22Rv1 (cell line): ENCODE measurements at regions not wholly inside any gene's neighbourhood (a gene's known extent, or its start where the extent isn't known, plus 50 kb on each side); places are given as distances from the start of the nearest gene placed in this dataset.

Experiments
- H3K27ac ChIP-seq: fragments of 450-650 bp; 2 replicates; pipeline ENCODE4 v1.5.1; 2017
- CTCF ChIP-seq: fragments of 450-650 bp; IDR thresholded peaks from 2 replicates; pipeline ENCODE4 v1.5.1; 2017; ENCODE audit warnings: mild to moderate bottlenecking
- ZFX ChIP-seq: fragments of 450-650 bp; IDR thresholded peaks from 2 replicates; pipeline ENCODE4 v1.6.1; 2017; ENCODE audit warnings: antibody characterized with exemption, borderline replicate concordance

- no peak for TF ChIP-seq ZFX
- TF ChIP-seq CTCF, result no peak
Measured at GRCh38 chr17:14926073-14926472, 339.1 kb downstream of the PMP22 start.

GRCh38 chr17:14925498-14925897, 339.6 kb downstream of the PMP22 start:
- no peak overlapping the region for H3K27ac ChIP-seq
- no peak for TF ChIP-seq ZFX
- TF ChIP-seq CTCF, result no peak

More at GRCh38 chr17:14926073-14926472, 339.1 kb downstream of the PMP22 start:
- H3K27ac ChIP-seq, result no peak overlapping the region

GRCh38 chr17:14923981-14924380, 341.1 kb downstream of the PMP22 start:
- no peak overlapping the region for H3K27ac ChIP-seq
- TF ChIP-seq CTCF (no peak), ZFX (no peak)

- TF ChIP-seq CTCF (no peak), ZFX (no peak)
- H3K27ac ChIP-seq, result no peak overlapping the region
Measured at GRCh38 chr17:14922411-14922810, 342.7 kb downstream of the PMP22 start.

- TF ChIP-seq ZFX (no peak), CTCF (no peak)
- H3K27ac ChIP-seq, result no peak overlapping the region
Measured at GRCh38 chr17:14921936-14922335, 343.2 kb downstream of the PMP22 start.

GRCh38 chr17:14919631-14920213, 345.4 kb downstream of the PMP22 start:
- no peak overlapping the region for H3K27ac ChIP-seq
- TF ChIP-seq CTCF (no peak), ZFX (no peak)

- no peak overlapping the region for H3K27ac ChIP-seq
- no peak for TF ChIP-seq ZFX
- TF ChIP-seq CTCF, result no peak
Measured at GRCh38 chr17:14919094-14919493, 346.0 kb downstream of the PMP22 start.
